ENCODE measurements at regions not wholly inside any gene's neighbourhood (a gene's known extent, or its start where the extent isn't known, plus 50 kb on each side); places are given as distances from the start of the nearest gene placed in this dataset.

DNA sequence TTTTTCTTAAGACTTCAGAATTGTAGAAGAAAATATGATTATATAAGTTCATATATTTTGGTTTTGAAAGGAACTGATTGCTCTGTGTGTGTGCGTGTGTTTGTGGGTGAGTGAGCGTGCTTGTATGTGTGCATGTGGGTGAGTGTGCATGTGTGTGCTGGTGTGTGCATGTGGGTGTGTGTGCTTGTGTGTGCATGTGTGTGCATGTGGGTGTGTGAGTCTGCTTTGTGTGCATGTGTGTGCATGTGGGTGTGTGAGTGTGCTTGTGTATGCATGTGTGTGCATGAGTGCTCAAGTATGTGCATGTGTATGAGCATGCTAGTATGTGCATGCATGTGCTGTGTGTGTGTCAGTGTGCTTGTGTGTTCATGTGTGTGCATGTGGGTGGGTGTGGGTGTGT is 238.5 kb downstream of the CDC5L start:
- H3K36me3 Mint-ChIP-seq (ENCODE audit: insufficient read depth), result no peaks in the 10 kb centered on the region
- no peaks in the 10 kb centered on the region for H3K9me3 Mint-ChIP-seq (ENCODE audit: low read depth)
- peaks cover 12% of the 10 kb centered on the region for H3K27me3 Mint-ChIP-seq
- H3K27ac Mint-ChIP-seq, result peak overlapping the region; percentile 33
- peaks cover 21% of the 10 kb centered on the region for H3K4me1 Mint-ChIP-seq (ENCODE audit: low read depth)
- DNase-seq (ENCODE audit: low spot score, unreplicated experiment), result no peak
- H3K4me3 Mint-ChIP-seq (ENCODE audit: low read depth), result no peak overlapping the region
- no peak for TF ChIP-seq CTCF (IDR thresholded peaks at IDR 0.05; ENCODE audit: unreplicated experiment)

DNA sequence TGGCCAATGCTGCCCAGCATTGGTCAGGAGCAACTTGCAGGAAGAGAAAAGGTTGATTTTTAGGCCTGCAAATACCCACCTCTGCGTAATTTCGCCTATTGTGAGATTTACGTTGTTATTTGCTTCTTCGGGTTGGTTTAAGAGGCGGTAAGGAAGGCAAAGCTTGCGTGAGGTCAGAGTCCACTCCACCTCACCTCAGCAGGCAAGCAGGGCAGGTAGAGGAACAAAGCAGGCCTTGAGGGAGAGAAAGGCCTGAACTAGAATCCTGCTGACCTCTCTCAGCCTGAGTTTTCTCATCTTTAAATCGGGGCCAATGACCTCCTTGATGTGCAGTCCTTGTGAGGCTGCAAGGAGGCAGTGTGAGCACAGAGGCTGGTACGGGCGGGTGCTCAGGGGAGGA is 239.1 kb downstream of the CDC5L start:
- DNase-seq (ENCODE audit: low spot score, unreplicated experiment), result no peak
- Mint-ChIP-seq H3K9me3 (ENCODE audit: low read depth) (no peaks in the 10 kb centered on the region), H3K4me1 (ENCODE audit: low read depth) (peaks cover 23% of the 10 kb centered on the region), H3K27ac (peak overlapping the region; percentile 90), H3K4me3 (ENCODE audit: low read depth) (no peak overlapping the region), H3K36me3 (ENCODE audit: insufficient read depth) (no peaks in the 10 kb centered on the region), H3K27me3 (peaks cover 11% of the 10 kb centered on the region)
- no peak for TF ChIP-seq CTCF (IDR thresholded peaks at IDR 0.05; ENCODE audit: unreplicated experiment)

GRCh38 chr6:44627091-44627882 is 239.8 kb downstream of the CDC5L start:
- Mint-ChIP-seq H3K4me1 (ENCODE audit: low read depth) (peaks cover 27% of the 10 kb centered on the region), H3K9me3 (ENCODE audit: low read depth) (no peaks in the 10 kb centered on the region), H3K36me3 (ENCODE audit: insufficient read depth) (no peaks in the 10 kb centered on the region), H3K27ac (peak overlapping the region; percentile 90), H3K4me3 (ENCODE audit: low read depth) (no peak overlapping the region), H3K27me3 (peaks cover 11% of the 10 kb centered on the region)
- no peak for TF ChIP-seq CTCF (IDR thresholded peaks at IDR 0.05; ENCODE audit: unreplicated experiment)
- DNase-seq (ENCODE audit: low spot score, unreplicated experiment), result no peak

GRCh38 chr6:44627883-44628271 is 240.4 kb downstream of the CDC5L start:
- peaks cover 11% of the 10 kb centered on the region for H3K27me3 Mint-ChIP-seq
- no peaks in the 10 kb centered on the region for H3K9me3 Mint-ChIP-seq (ENCODE audit: low read depth)
- DNase-seq (ENCODE audit: low spot score, unreplicated experiment), result no peak
- peaks cover 27% of the 10 kb centered on the region for H3K4me1 Mint-ChIP-seq (ENCODE audit: low read depth)
- TF ChIP-seq CTCF (IDR thresholded peaks at IDR 0.05; ENCODE audit: unreplicated experiment), result no peak
- no peaks in the 10 kb centered on the region for H3K36me3 Mint-ChIP-seq (ENCODE audit: insufficient read depth)
- H3K27ac Mint-ChIP-seq, result no peak overlapping the region
- no peak overlapping the region for H3K4me3 Mint-ChIP-seq (ENCODE audit: low read depth)

DNA sequence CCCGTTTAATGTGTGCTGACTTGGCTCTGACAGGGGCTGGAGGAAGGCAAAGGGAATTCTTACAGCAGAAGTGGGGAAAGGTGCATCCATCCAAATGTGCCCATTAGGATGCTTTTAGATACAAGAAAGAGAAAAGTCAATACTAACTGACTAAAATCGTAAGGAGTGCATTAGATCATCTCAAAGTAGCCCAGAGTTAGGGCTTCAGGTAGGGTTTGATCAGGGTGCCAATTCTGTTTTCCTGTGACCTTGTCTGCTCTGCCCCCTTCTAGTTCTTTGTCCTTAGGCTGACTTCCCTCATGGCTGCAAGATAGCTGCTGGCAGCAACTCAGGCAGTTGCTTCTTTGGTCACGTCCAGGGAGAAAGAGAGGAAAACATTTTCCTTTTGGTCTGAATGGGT is 240.8 kb downstream of the CDC5L start:
- Mint-ChIP-seq H3K36me3 (ENCODE audit: insufficient read depth) (no peaks in the 10 kb centered on the region), H3K27me3 (peaks cover 11% of the 10 kb centered on the region), H3K27ac (no peak overlapping the region), H3K4me1 (ENCODE audit: low read depth) (peaks cover 27% of the 10 kb centered on the region), H3K4me3 (ENCODE audit: low read depth) (no peak overlapping the region), H3K9me3 (ENCODE audit: low read depth) (no peaks in the 10 kb centered on the region)
- TF ChIP-seq CTCF (IDR thresholded peaks at IDR 0.05; ENCODE audit: unreplicated experiment), result no peak
- DNase-seq (ENCODE audit: low spot score, unreplicated experiment), result no peak
